Osteoblast (primary cell): ENCODE measurements at regions not wholly inside any gene's neighbourhood (a gene's known extent, or its start where the extent isn't known, plus 50 kb on each side); places are given as distances from the start of the nearest gene placed in this dataset.

Experiments used
- DNase-seq: peaks from one replicate; pipeline ENCODE4 v3.0.0; 2011; ENCODE audit warnings: low spot score, mixed read lengths; ENCODE audit not compliant: insufficient read length; ENCODE audit errors: missing footprints
- H2AFZ ChIP-seq: 2 replicates; pipeline ENCODE4 v1.6.0; 2011; ENCODE audit warnings: mild to moderate bottlenecking, low read length
- H3K27ac ChIP-seq: 2 replicates; pipeline ENCODE4 v1.5.1; 2011; ENCODE audit warnings: mild to moderate bottlenecking, low read depth, low read length, moderate library complexity
- H3K27me3 ChIP-seq: 2 replicates; pipeline ENCODE4 v1.6.0; 2012; ENCODE audit warnings: mild to moderate bottlenecking, control low read depth, inconsistent platforms, low read length, moderate library complexity; ENCODE audit not compliant: insufficient read depth
- H3K36me3 ChIP-seq: 2 replicates; pipeline ENCODE4 v1.5.1; 2011; ENCODE audit warnings: mild to moderate bottlenecking, low read length, control low read depth, moderate library complexity; ENCODE audit not compliant: insufficient read depth
- H3K4me1 ChIP-seq: 2 replicates; pipeline ENCODE4 v1.5.1; 2011; ENCODE audit warnings: mild to moderate bottlenecking, low read length, control low read depth, moderate library complexity; ENCODE audit not compliant: insufficient read depth
- H3K4me2 ChIP-seq: 2 replicates; pipeline ENCODE4 v1.6.0; 2011; ENCODE audit warnings: mild to moderate bottlenecking, low read length; ENCODE audit not compliant: insufficient read depth
- H3K4me3 ChIP-seq: fragments of 200-600 bp; sonication (generic); 3 replicates; pipeline ENCODE4 v1.5.1; 2012; ENCODE audit warnings: mild to moderate bottlenecking, low read length, inconsistent platforms; ENCODE audit not compliant: insufficient read depth
- H3K79me2 ChIP-seq: 2 replicates; pipeline ENCODE4 v1.6.0; 2012; ENCODE audit warnings: mild to moderate bottlenecking, low read length, control low read depth, inconsistent platforms; ENCODE audit not compliant: insufficient read depth
- H3K9me3 ChIP-seq: 2 replicates; pipeline ENCODE4 v1.5.1; 2011; ENCODE audit warnings: low read depth, low read length, control low read depth
- H4K20me1 ChIP-seq: 2 replicates; pipeline ENCODE4 v1.6.0; 2012; ENCODE audit warnings: mild to moderate bottlenecking, low read length, control low read depth; ENCODE audit not compliant: insufficient read depth
- CTCF ChIP-seq: IDR thresholded peaks from 2 replicates; pipeline ENCODE4 v1.5.1; 2011; ENCODE audit warnings: mild to moderate bottlenecking, low read depth, low read length, moderate library complexity; ENCODE audit errors: extremely low read depth

GRCh38 chr17:79184219-79184618 lies 109.6 kb downstream of the ENGASE start:
- H3K4me3 ChIP-seq = no peak overlapping the region
- H3K27ac ChIP-seq = no peak overlapping the region
- no peaks in the 10 kb centered on the region for H4K20me1 ChIP-seq
- no peak for TF ChIP-seq CTCF
- H2AFZ ChIP-seq = no peak overlapping the region
- H3K36me3 ChIP-seq = no peaks in the 10 kb centered on the region
- H3K79me2 ChIP-seq = no peaks in the 10 kb centered on the region
- no peak for DNase-seq
- no peaks in the 10 kb centered on the region for H3K4me1 ChIP-seq
- H3K27me3 ChIP-seq = peaks cover 23% of the 10 kb centered on the region
- H3K4me2 ChIP-seq = no peak overlapping the region
- H3K9me3 ChIP-seq = no peaks in the 10 kb centered on the region

GRCh38 chr17:79183293-79184158 lies 108.9 kb downstream of the ENGASE start:
- Histone ChIP-seq H2AFZ (no peak overlapping the region), H3K4me3 (no peak overlapping the region), H3K36me3 (no peaks in the 10 kb centered on the region), H3K4me1 (no peaks in the 10 kb centered on the region), H3K79me2 (no peaks in the 10 kb centered on the region), H3K27me3 (peaks cover 26% of the 10 kb centered on the region), H3K4me2 (no peak overlapping the region), H3K27ac (no peak overlapping the region), H4K20me1 (no peaks in the 10 kb centered on the region), H3K9me3 (no peaks in the 10 kb centered on the region)
- peak; percentile 97 for DNase-seq
- no peak for TF ChIP-seq CTCF

DNA sequence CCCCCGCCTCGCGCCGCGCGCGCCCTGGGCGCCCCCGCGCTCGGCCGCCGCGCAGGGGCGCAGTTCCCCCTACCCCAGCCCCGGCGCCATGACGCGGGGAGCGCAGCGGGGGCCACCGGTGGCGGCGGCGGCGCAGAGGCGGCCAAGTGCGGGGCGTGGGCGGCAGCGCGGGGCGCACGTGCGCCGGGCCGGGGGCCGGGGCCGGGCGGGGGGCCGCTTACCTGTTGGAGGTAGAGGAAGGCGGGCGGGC lies 108.3 kb downstream of the ENGASE start:
- H2AFZ ChIP-seq = no peak overlapping the region
- no peak for TF ChIP-seq CTCF
- no peaks in the 10 kb centered on the region for H3K36me3 ChIP-seq
- no peak overlapping the region for H3K4me3 ChIP-seq
- no peaks in the 10 kb centered on the region for H3K79me2 ChIP-seq
- H4K20me1 ChIP-seq = no peaks in the 10 kb centered on the region
- no peak overlapping the region for H3K4me2 ChIP-seq
- H3K27ac ChIP-seq = no peak overlapping the region
- no peaks in the 10 kb centered on the region for H3K9me3 ChIP-seq
- no peak for DNase-seq
- peaks cover 23% of the 10 kb centered on the region for H3K27me3 ChIP-seq
- H3K4me1 ChIP-seq = no peaks in the 10 kb centered on the region

- Histone ChIP-seq H3K79me2 (no peaks in the 10 kb centered on the region), H3K9me3 (no peaks in the 10 kb centered on the region), H2AFZ (no peak overlapping the region), H4K20me1 (no peaks in the 10 kb centered on the region), H3K27ac (no peak overlapping the region), H3K4me3 (no peak overlapping the region), H3K4me2 (no peak overlapping the region), H3K36me3 (no peaks in the 10 kb centered on the region), H3K27me3 (peaks cover 21% of the 10 kb centered on the region), H3K4me1 (no peaks in the 10 kb centered on the region)
- DNase-seq = peak; percentile 82
- no peak for TF ChIP-seq CTCF
Measured at GRCh38 chr17:79182176-79183042, 107.8 kb downstream of the ENGASE start.
